HG02938 (cell line): ENCODE measurements at regions not wholly inside any gene's neighbourhood (a gene's known extent, or its start where the extent isn't known, plus 50 kb on each side); places are given as distances from the start of the nearest gene placed in this dataset.
"Not testable (repeated sequence)": the region's sequence is repeated elsewhere in the genome, so short reads cannot be mapped to it uniquely, and the experiment has no call there.

ENCODE experiments used
- ATAC-seq: cut with Tn5 transposase; IDR thresholded peaks from one replicate; pipeline ENCODE4 v1.9.1; 2021; ENCODE audit warnings: mild to moderate bottlenecking, moderate library complexity; ENCODE audit not compliant: unreplicated experiment

- not testable (repeated sequence) for ATAC-seq
Measured at GRCh38 chr1:228611707-228612106, 123.6 kb upstream of the RHOU start.

GRCh38 chr1:228622002-228622716 lies 113.1 kb upstream of the RHOU start:
- ATAC-seq: not testable (repeated sequence)

GRCh38 chr1:228626481-228626880 lies 108.8 kb upstream of the RHOU start:
- not testable (repeated sequence) for ATAC-seq

- ATAC-seq: not testable (repeated sequence)
Measured at GRCh38 chr1:228632858-228633257, 102.4 kb upstream of the RHOU start.

- ATAC-seq: not testable (repeated sequence)
Measured at GRCh38 chr1:228635304-228635703, 100.0 kb upstream of the RHOU start.

GRCh38 chr1:228637529-228637928 lies 97.8 kb upstream of the RHOU start:
- ATAC-seq: not testable (repeated sequence)

GRCh38 chr1:228646717-228647522 lies 88.4 kb upstream of the RHOU start:
- peak; percentile 56 for ATAC-seq

GRCh38 chr1:228647523-228648444 lies 87.5 kb upstream of the RHOU start:
- ATAC-seq: no peak

GRCh38 chr1:228648647-228649383 lies 86.5 kb upstream of the RHOU start:
- ATAC-seq: no peak

GRCh38 chr1:228650141-228650540 lies 85.1 kb upstream of the RHOU start:
- no peak for ATAC-seq

GRCh38 chr1:228650946-228651345 lies 84.3 kb upstream of the RHOU start:
- no peak for ATAC-seq

GRCh38 chr1:228652116-228652515 lies 83.2 kb upstream of the RHOU start:
- ATAC-seq: no peak

GRCh38 chr1:228653057-228653456 lies 82.2 kb upstream of the RHOU start:
- not testable (repeated sequence) for ATAC-seq

GRCh38 chr1:228653748-228654147 lies 81.5 kb upstream of the RHOU start:
- ATAC-seq: no peak

- ATAC-seq: no peak
Measured at GRCh38 chr1:228655796-228656394, 79.4 kb upstream of the RHOU start.

GRCh38 chr1:228662007-228662689 lies 73.1 kb upstream of the RHOU start:
- not testable (repeated sequence) for ATAC-seq

GRCh38 chr1:228664399-228664914 lies 70.8 kb upstream of the RHOU start:
- no peak for ATAC-seq

GRCh38 chr1:228666686-228667623 lies 68.3 kb upstream of the RHOU start:
- ATAC-seq: no peak
